Peyer's patch (tissue), 4 donors: ENCODE measurements at regions not wholly inside any gene's neighbourhood (a gene's known extent, or its start where the extent isn't known, plus 50 kb on each side); places are given as distances from the start of the nearest gene placed in this dataset.

Source experiments
- CTCF ChIP-seq, 6 experiments: fragments of 450-650 bp in 4 of 6; fragments of 200-600 bp in 2 of 6; sonication (generic) in 1 of 6; IDR thresholded peaks; one replicate each; pipeline ENCODE4 v1.5.1; 2017 to 2019; ENCODE audit warnings: antibody characterized with exemption in 6 of 6, mild to moderate bottlenecking in 3 of 6, moderate library complexity in 1 of 6
- POLR2A ChIP-seq, 2 donors: fragments of 450-650 bp; IDR thresholded peaks; one replicate each; pipeline ENCODE4 v1.5.1; 2017; ENCODE audit warnings: antibody characterized with exemption in 2 of 2, mild to moderate bottlenecking in 2 of 2, moderate library complexity in 2 of 2

- TF ChIP-seq CTCF (IDR thresholded peaks at IDR 0.05) (no peak), POLR2A (IDR thresholded peaks at IDR 0.05) (no peak)
These were observed 280.3 kb upstream of the AMIGO2 start for GRCh38 chr12:47360093-47360480.
